ENCODE measurements at regions not wholly inside any gene's neighbourhood (a gene's known extent, or its start where the extent isn't known, plus 50 kb on each side); places are given as distances from the start of the nearest gene placed in this dataset.
A peak's percentile ranks its signal among the peaks of the same experiment; 100 is the strongest.

DNA sequence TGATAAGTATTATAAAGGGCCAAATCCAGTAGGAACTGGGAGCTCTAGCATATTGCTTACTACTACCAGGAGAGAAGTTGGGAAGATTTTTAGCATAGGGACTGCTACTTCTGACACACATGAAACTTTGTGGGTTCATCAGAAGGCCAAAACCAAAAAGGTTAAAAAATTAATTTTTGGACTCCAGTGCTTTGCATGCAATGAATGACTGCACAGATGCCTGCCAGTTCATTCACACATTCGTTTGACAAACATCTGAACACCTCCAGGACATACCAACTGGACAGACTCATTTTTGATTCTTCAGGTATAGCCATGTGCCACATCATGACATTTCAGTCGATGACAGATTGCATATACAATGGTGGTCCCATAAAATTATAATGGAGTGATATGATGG is 79.8 kb downstream of the MID1IP1 start:
- TF ChIP-seq, protein P1, sequence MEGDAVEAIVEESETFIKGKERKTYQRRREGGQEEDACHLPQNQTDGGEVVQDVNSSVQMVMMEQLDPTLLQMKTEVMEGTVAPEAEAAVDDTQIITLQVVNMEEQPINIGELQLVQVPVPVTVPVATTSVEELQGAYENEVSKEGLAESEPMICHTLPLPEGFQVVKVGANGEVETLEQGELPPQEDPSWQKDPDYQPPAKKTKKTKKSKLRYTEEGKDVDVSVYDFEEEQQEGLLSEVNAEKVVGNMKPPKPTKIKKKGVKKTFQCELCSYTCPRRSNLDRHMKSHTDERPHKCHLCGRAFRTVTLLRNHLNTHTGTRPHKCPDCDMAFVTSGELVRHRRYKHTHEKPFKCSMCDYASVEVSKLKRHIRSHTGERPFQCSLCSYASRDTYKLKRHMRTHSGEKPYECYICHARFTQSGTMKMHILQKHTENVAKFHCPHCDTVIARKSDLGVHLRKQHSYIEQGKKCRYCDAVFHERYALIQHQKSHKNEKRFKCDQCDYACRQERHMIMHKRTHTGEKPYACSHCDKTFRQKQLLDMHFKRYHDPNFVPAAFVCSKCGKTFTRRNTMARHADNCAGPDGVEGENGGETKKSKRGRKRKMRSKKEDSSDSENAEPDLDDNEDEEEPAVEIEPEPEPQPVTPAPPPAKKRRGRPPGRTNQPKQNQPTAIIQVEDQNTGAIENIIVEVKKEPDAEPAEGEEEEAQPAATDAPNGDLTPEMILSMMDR (IDR thresholded peaks at IDR 0.05; ENCODE audit: insufficient read depth, low read length, poor library complexity, severe bottlenecking) = no peak
- Histone ChIP-seq H3K36me3 (ENCODE audit: control insufficient read depth, insufficient read depth, low read length) (no peaks in the 10 kb centered on the region), H3K27me3 (ENCODE audit: control insufficient read depth, insufficient read depth, low read length) (no peaks in the 10 kb centered on the region), H3K4me3 (ENCODE audit: low read depth, low read length) (no peak overlapping the region)
- DNase-seq (ENCODE audit: low read depth) = no peak

DNA sequence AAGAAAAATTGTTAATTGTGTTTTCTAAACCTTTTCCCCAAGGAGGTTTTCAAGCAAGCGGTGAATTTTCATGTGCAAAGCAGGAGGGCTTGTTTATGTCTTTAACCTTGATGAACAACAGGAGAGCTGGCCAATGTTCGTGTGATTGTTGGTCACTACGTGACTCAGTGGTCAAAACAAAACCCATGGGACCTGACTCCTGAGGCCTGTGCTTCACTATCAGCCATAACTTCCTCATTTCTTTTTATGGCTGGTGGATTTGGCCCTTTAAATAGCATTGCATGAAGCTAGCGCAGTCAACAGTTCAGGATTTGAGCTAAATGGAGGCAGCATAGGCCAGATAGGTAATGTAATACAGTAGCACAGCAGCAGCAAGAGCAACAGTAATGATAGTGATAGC is 80.5 kb downstream of the MID1IP1 start:
- DNase-seq (ENCODE audit: low read depth) = no peak
- H3K4me3 ChIP-seq (ENCODE audit: low read depth, low read length) = no peak overlapping the region
- no peaks in the 10 kb centered on the region for H3K27me3 ChIP-seq (ENCODE audit: control insufficient read depth, insufficient read depth, low read length)
- TF ChIP-seq, protein P1 (IDR thresholded peaks at IDR 0.05; ENCODE audit: insufficient read depth, low read length, poor library complexity, severe bottlenecking) = no peak
- no peaks in the 10 kb centered on the region for H3K36me3 ChIP-seq (ENCODE audit: control insufficient read depth, insufficient read depth, low read length)

DNA sequence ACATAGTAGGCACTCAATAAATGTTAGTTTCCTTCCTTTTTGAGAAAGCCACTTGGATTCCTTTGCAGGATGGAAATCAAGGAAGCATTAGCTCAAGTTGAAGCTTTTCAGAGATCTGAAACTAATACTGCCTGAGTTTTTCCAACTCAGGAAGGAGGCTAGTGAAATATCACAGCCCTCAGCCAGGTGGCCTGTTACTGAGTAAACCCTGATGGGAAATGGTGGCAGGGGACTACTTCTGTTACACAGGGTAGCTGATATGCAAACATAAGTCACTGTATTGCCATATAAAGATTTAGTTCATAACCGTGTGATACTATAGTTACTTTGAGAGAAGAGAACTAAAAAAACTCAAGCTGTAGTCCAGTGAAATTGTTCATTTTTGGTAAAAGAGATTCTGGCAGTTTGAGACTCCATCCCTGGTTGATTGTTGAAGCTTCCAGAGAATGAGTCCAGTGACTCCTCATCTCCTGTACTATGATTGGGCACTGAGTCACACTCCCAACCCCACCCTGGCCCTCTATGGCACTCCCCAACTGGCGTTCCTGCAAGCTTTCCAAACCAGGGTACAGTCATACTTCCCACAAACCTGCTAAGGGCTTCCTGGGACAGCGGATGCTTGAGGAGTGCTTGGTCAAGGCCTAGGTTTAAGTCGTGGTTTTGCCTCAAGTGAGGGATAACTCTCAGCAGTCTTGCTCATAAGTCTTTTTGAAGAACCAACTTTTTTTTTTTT is 81.8 kb downstream of the MID1IP1 start:
- TF ChIP-seq, protein P1 (IDR thresholded peaks at IDR 0.05; ENCODE audit: insufficient read depth, low read length, poor library complexity, severe bottlenecking) = no peak
- Histone ChIP-seq H3K27me3 (ENCODE audit: control insufficient read depth, insufficient read depth, low read length) (no peaks in the 10 kb centered on the region), H3K4me3 (ENCODE audit: low read depth, low read length) (no peak overlapping the region), H3K36me3 (ENCODE audit: control insufficient read depth, insufficient read depth, low read length) (no peaks in the 10 kb centered on the region)
- peak; percentile 67 for DNase-seq (ENCODE audit: low read depth)

DNA sequence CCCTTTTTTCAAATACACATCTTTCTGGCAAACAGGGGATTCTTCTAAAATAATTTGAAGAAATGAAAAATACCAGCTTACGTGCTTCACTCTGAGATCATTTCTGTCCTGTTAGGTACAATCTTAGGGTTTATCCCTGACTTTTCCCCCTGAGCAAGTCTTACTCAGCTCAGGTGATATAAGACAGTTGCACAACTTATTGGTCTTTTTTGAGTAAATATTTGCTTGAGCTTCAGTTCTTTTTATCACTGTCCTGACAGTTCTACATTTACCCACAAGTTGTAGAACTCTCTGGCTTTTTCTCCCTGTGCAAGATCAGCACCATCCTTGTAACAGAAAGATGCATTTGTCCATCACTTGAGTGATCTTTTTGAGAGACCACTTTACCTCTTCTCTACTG is 84.9 kb downstream of the MID1IP1 start:
- H3K36me3 ChIP-seq (ENCODE audit: control insufficient read depth, insufficient read depth, low read length) = no peaks in the 10 kb centered on the region
- H3K27me3 ChIP-seq (ENCODE audit: control insufficient read depth, insufficient read depth, low read length) = no peaks in the 10 kb centered on the region
- TF ChIP-seq, protein P1 (IDR thresholded peaks at IDR 0.05; ENCODE audit: insufficient read depth, low read length, poor library complexity, severe bottlenecking) = no peak
- no peak overlapping the region for H3K4me3 ChIP-seq (ENCODE audit: low read depth, low read length)
- DNase-seq (ENCODE audit: low read depth) = no peak

GRCh38 chrX:38887222-38887621 is 86.0 kb downstream of the MID1IP1 start:
- no peak overlapping the region for H3K4me3 ChIP-seq (ENCODE audit: low read depth, low read length)
- TF ChIP-seq, protein P1 (IDR thresholded peaks at IDR 0.05; ENCODE audit: insufficient read depth, low read length, poor library complexity, severe bottlenecking) = no peak
- DNase-seq (ENCODE audit: low read depth) = no peak
- H3K27me3 ChIP-seq (ENCODE audit: control insufficient read depth, insufficient read depth, low read length) = no peaks in the 10 kb centered on the region
- no peaks in the 10 kb centered on the region for H3K36me3 ChIP-seq (ENCODE audit: control insufficient read depth, insufficient read depth, low read length)

GRCh38 chrX:38890326-38890725 is 89.1 kb downstream of the MID1IP1 start:
- TF ChIP-seq, protein P1 (IDR thresholded peaks at IDR 0.05; ENCODE audit: insufficient read depth, low read length, poor library complexity, severe bottlenecking) = no peak
- DNase-seq (ENCODE audit: low read depth) = no peak
- Histone ChIP-seq H3K27me3 (ENCODE audit: control insufficient read depth, insufficient read depth, low read length) (no peaks in the 10 kb centered on the region), H3K4me3 (ENCODE audit: low read depth, low read length) (no peak overlapping the region), H3K36me3 (ENCODE audit: control insufficient read depth, insufficient read depth, low read length) (no peaks in the 10 kb centered on the region)
